GM19238 (cell line): ENCODE measurements at regions not wholly inside any gene's neighbourhood (a gene's known extent, or its start where the extent isn't known, plus 50 kb on each side); places are given as distances from the start of the nearest gene placed in this dataset.

ENCODE experiments used
- DNase-seq: peaks from one replicate; pipeline ENCODE4 v3.0.0; 2011; ENCODE audit warnings: low spot score; ENCODE audit not compliant: insufficient read length

GRCh38 chr4:124295413-124295812 is 417.1 kb downstream of the ANKRD50 start:
- no peak for DNase-seq

GRCh38 chr4:124304941-124305340 is 407.6 kb downstream of the ANKRD50 start:
- DNase-seq = no peak

- no peak for DNase-seq
Observed at GRCh38 chr4:124306352-124306751, 406.2 kb downstream of the ANKRD50 start.

- DNase-seq = no peak
Observed at GRCh38 chr4:124307143-124307542, 405.4 kb downstream of the ANKRD50 start.

DNA sequence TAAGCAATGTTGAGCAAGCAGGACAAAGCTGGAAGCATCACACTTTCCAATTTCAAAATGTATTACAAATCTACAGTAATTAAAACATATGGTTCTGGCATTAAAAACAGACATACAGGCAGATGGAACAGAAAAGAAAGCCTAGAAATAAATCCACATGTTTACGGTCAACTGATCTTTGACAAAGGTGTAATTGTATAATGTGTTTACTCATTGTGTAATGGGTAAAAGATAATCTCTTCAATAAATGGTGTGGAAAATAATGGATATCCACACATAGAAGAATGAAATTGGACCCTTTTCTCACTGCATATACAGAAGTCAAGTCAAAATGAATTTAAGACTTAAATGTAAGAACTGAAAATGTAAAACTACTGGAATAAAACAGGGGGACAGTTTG is 394.2 kb downstream of the ANKRD50 start:
- DNase-seq = no peak

- DNase-seq = no peak
Observed at GRCh38 chr4:124321364-124321763, 391.2 kb downstream of the ANKRD50 start.

GRCh38 chr4:124322234-124323065 is 390.1 kb downstream of the ANKRD50 start:
- no peak for DNase-seq

- no peak for DNase-seq
Observed at GRCh38 chr4:124325690-124326089, 386.8 kb downstream of the ANKRD50 start.

- no peak for DNase-seq
Observed at GRCh38 chr4:124329134-124329533, 383.4 kb downstream of the ANKRD50 start.

GRCh38 chr4:124330045-124330444 is 382.5 kb downstream of the ANKRD50 start:
- DNase-seq = no peak

DNA sequence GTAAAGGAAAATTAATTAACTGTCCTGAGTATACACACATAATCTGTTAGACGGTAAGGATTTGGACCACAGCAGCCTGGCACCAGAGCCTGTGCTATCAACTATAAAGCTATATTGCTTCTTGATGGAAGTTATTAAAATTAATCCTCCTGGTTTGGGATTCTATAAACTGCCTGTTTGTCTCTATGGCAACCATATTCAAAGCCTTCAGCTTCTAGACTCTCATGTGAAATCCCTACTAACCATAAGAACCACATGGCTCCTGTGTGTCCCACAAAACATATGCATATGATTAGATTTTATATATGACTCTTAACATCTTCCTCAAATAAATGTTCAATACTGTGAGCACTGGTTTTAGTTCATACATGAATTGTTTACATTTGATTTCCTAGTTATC is 380.8 kb downstream of the ANKRD50 start:
- DNase-seq = no peak

DNA sequence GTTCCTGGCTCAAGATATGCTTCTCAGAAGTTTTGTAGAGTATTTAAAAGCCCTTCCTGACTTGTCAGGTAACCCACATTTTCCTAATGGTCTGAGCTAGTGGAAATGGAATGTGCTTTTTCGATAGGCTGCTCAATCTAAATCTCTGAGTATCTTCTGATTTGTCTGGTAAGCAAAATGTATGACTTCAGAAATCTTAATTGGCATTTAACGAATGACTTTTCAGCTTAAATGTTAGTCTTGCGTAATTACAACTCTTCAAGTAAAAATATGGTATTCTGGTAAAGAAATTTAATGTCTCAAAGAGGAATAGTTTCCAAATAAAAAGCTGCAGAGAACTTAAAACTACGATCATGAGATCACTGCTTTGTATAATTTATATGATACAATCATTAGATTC is 379.1 kb downstream of the ANKRD50 start:
- no peak for DNase-seq

GRCh38 chr4:124334119-124334518 is 378.4 kb downstream of the ANKRD50 start:
- DNase-seq = no peak

- no peak for DNase-seq
Observed at GRCh38 chr4:124337874-124338273, 374.7 kb downstream of the ANKRD50 start.

DNA sequence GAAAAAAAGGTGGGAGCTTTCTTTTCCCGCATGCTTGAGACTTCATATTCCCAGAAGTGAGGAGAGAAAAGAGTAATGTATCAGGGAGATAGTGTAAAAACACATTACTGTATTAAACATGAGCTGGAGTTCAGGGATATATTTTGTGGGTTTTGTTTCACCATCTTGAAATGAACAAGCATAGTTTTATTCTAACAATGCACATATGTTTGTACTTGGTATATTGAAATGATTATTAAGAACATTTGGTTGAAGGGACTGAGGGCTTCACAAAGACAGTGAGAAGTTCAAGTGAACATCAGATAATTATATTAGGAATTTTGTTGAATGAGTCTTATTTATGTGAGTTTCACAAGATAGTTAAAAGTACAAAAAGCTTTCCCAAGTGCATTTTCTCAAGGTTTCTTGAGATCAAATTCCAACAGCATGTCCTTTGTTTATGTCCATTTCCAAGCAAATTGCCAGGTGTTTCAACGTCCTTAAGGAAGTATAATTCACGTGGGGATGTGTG is 368.8 kb downstream of the ANKRD50 start:
- DNase-seq = no peak

DNA sequence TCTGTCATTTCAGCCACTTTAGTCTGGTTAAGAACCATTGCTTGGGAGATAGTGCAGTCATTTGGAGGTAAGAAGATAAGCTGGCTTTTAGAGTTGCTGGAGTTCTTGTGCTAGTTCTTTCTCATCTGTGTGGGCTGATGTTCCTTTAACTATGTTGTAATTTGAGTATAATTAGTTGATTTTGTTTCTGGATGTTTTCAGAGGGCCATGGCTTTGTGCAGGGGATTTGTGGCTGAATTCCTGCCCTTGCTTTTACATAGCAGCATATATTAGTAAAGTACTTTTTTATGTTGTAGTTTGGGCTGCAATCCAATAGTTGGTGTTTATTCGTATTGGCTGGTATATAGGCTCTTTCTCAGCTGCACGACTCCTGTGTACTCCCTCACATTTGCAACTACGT is 339.6 kb downstream of the ANKRD50 start:
- DNase-seq = no peak

DNA sequence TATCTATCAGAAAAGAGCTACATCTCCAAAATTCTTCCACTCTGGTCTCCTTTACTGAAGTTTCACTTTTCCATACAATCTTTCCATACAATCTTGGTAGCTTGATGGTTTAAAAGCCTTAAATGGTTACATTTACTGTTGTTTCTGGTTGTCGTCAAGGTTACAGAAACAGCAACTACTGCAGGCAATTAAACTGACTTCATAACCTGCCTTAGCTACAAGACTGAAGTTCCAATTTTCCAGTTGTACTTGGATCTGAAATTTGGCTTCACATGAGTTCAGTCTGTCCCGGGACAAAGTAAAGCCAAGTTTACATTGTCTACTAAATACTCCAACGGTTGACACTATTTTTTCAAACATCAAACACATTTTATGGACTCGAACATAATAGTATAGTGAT is 326.4 kb downstream of the ANKRD50 start:
- no peak for DNase-seq

- no peak for DNase-seq
Observed at GRCh38 chr4:124386648-124387047, 325.9 kb downstream of the ANKRD50 start.

GRCh38 chr4:124389591-124389990 is 322.9 kb downstream of the ANKRD50 start:
- DNase-seq = no peak

DNA sequence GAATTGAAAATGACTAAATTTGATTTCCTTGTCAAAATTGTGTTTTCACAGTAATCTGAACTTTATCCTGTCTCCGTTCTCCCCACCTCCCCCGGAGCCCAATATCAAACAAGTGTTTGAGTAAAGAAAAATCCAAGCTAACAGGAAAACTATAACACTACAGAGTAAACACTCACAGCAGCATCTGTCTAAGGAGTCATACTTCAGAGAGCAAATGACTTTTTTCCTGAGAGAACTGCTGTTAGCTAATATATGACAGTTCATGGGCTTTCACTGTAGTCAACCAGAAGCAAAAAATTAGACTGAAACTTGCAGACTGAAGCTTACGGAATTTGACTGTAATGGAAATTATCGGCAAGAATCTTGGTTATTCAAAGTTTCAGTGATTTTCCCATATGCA is 321.7 kb downstream of the ANKRD50 start:
- DNase-seq = no peak

DNA sequence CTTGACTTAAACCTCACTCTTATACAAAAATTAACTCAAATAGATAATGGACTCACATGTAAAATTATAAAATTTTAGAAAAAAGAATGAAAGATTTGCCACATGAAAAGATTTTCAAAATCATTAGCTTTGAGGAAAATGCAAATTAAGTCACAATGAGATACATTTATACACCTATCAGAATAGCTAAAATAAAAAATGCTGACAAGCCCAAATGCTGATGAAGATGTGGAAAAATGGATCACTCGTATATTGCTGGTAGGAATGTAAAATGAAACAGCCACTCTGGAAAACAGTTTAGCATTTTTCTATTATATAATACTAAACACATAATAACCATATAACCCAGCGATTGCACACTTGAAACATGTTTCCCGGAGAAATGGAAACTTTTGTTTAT is 316.2 kb downstream of the ANKRD50 start:
- DNase-seq = no peak

- DNase-seq = no peak
Observed at GRCh38 chr4:124401606-124402005, 310.9 kb downstream of the ANKRD50 start.

DNA sequence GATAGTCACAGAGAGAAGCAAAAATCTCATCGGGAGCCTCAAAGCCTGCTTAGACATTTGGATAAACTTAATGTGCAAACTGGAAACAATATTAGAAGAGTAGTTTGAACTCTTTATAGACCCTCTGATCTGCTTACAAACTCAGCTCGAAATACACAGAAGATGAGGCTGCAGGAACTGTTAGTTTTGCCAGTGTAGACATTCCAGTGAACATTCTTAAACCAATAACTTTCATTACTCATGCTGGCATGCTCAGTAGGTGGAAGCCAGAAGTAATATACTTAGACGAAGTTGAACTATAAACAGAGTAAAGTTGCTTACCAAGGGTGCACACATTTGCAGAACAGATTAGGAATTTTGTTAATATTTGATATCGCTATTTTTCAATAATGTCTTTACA is 303.5 kb downstream of the ANKRD50 start:
- no peak for DNase-seq
